HG03575 (cell line): ENCODE measurements at regions not wholly inside any gene's neighbourhood (a gene's known extent, or its start where the extent isn't known, plus 50 kb on each side); places are given as distances from the start of the nearest gene placed in this dataset.
"Not testable (repeated sequence)": the region's sequence is repeated elsewhere in the genome, so short reads cannot be mapped to it uniquely, and the experiment has no call there.

ENCODE experiments used
- ATAC-seq: cut with Tn5 transposase; IDR thresholded peaks from one replicate; pipeline ENCODE4 v1.9.1; 2021; ENCODE audit not compliant: unreplicated experiment, insufficient number of reproducible peaks, low FRiP score; ENCODE audit errors: extremely low read depth

DNA sequence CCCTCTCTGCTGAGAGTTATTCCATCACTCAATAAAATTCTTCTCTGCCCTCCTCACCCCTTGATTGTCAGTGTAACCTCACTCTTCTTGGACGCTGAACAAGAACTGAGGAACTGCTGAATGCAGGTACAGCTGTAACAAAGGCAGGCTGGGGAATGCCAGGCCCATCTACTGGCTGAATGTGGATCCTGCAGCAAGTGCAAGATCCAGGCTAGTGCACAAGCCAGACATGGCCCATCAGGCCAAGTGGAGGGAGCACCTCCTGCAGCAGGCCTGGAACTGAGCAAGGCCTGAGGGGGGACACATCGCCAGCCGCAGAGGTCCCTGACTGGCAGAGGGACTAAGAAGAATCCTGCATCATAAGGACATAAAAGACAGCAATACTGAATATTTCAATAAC is 411.8 kb upstream of the PCDH10 start:
- ATAC-seq, result no peak

DNA sequence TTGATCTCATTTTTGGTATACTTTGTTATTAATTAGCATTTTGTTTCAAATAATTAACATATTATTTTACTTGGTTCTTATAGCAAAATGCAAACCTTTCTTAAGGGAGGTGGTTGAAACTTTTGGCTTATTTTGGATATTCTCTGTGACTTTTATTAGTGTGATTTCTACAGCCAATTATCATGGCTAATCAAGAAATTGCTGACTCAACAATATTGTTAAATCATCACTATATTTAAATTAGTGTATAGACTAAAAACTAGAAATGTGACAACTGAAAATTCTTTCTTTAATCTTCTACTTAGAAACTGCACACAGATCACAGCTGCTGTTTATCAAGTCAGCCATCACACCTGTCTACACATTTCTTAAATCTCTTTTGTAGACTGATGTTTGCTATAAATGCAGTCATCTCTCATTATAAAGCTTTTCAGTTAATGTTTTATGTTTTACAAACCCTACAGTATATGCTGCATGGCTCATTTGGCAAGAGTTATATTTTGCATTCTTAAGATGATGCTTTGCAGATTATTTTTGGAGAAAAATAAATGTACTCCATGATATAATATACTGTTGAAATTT is 389.8 kb upstream of the PCDH10 start:
- no peak for ATAC-seq

- ATAC-seq, result no peak
Measured at GRCh38 chr4:132763465-132763864, 385.6 kb upstream of the PCDH10 start.

DNA sequence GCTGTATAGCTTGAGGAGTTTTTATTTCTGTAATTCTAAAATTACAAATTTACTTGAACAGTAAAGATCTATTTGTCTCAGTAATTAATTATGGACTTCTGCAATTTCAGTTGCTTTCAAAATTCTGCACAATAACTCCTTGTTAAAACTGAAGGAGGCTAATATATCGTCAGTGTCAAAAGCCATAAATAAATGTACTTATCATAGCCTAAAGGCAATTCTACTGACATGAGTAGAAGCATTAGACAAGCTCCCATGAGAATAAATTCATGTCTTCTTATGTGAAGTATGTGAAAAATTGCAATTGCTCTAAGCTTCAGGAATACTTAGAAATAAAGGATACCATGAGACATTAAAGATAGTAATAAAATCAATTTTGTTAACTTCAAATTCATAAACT is 381.2 kb upstream of the PCDH10 start:
- no peak for ATAC-seq

DNA sequence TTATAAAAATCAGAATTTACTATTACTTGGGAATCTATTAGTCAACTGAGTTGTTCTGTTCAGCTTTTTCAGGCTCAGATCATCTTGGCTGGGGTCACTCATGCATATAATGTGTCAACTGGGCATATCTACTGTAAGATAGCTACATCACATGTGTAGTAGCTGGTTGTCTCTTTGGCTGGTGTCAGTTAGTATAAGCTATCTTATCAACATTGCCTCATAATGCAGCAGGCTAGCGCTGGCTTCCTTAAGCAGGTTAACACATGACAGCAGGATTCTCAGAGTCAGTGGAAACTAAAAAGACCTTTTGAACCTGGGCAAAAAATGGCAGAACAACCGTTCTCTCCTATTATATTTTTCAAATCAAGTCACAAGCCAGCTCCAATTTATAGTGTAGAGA is 378.3 kb upstream of the PCDH10 start:
- no peak for ATAC-seq

DNA sequence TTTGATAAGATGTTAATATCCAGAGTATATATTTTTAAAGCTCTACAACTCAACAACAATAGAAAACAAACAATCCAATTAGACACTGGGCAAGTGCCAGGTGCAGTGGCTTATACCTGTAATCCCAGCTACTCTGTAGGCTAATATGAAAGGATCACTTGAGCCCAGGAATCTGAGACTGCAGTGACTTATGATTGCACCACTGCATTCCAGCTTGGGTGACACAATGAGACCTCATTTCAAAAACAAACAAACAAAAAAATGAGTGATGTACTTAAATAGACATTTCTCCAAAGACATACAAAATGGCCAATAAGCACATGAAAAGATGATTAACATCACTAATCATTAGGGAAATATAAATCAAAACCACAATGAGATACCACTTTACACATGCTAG is 356.8 kb upstream of the PCDH10 start:
- no peak for ATAC-seq

DNA sequence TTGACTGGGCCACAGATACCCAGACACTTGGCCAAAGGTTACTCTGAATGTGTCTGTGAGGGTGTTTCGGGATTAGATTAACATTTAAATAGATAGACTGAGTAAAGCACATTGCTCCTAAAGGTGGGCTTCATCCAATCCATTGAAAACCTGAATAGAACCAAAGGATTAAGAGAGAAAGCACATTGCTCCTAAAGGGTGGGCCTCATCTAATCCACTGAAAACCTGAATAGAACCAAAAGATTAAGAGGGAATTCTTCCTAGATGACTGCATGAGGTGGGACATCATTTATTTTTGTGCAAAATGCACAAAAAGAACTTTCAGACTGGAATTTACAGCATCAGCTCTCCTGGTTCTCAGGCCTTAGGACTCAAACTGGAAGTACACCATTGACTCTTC is 351.2 kb upstream of the PCDH10 start:
- no peak for ATAC-seq

DNA sequence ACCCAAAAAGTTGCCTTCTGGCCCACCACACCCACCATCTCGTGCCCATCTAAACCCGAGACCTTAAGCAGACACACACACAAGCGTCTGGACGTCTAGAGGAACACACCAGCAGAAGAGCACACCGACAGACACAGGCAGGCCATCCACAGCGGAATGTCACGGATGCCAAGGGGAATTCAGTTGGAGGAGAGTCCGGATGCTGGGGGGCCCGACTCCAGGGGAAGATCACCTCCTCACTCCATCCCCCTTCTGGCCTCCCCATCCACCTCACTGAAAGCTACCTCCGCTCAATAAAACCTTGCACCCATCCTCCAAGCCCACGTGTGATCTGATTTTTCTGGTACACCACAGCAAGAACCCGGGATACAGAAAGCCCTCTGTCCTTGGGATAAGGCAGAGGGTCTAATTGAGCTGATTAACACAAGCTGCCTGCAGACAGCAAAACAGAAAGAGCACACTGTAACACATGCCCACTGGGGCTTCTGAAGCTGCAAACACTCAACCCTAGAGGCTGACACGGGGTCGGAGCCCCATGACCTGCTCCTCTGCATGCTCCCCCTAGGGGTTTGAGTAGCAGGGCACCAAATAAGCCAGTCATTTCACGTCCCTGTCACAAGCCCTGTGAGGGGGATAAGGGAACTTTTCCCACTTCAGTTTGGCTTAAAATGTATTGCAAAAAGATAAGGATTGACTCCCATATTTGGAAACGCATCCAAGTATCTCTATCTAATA is 339.6 kb upstream of the PCDH10 start:
- no peak for ATAC-seq

- not testable (repeated sequence) for ATAC-seq
Measured at GRCh38 chr4:132813061-132813460, 336.0 kb upstream of the PCDH10 start.

- ATAC-seq, result no peak
Measured at GRCh38 chr4:132818091-132818490, 331.0 kb upstream of the PCDH10 start.

DNA sequence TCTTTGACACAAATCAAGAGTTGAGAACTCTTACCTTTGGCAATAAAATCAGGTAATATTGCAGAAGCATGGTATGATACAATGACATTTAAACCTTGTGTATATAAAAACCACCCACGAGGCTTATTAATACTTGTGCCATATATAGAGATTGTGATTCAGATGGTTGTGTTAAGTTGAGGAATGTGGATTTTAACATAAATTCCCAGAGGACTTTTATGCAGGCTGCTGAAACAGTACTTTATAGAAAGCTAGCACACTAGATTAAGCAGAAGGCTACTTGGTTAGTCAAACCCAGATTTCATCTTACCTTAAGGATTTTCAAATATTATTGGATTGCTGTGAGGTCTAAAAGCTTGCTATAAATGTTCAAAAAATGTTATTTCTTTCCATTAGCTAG is 325.7 kb upstream of the PCDH10 start:
- ATAC-seq, result no peak

GRCh38 chr4:132824761-132825160 is 324.3 kb upstream of the PCDH10 start:
- ATAC-seq, result no peak

GRCh38 chr4:132827522-132827921 is 321.6 kb upstream of the PCDH10 start:
- no peak for ATAC-seq

DNA sequence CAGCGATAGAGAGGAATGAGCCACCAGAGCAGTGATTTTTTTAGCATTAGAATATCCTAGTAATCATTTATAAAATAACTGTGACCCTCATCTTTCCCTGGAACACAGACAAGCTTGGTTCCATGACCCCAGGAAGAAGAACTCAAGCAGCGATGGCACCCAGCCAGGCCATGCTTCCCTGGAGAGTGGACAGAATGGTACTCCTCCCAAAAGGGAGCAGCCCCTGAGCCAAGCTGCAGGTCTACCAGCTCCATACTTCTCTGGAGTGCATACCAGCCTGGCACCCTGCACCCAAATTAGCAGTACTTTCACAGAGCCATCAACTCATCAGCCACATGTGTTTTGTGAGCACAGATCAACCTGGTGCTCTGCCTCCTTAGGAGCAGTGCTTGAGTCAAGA is 310.9 kb upstream of the PCDH10 start:
- no peak for ATAC-seq

- ATAC-seq, result no peak
Measured at GRCh38 chr4:132839070-132839469, 310.0 kb upstream of the PCDH10 start.

DNA sequence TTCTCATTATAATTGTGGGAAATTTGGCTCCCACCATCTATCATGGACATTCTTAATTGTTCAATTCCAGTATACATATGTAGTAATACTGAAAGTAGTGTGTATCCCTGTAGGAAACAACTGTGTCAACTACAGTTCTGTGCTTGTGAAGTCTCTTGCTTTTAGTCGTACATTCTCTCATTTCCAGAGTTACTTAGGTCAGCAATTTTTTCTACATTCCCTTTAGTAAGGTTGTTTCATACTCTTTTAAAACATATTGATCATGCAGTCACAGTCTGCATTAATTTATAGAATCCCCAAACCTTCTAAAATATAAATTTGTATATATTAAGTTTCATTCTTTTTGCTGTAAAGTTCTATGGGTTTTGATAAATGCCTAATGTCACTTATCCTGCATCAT is 289.2 kb upstream of the PCDH10 start:
- ATAC-seq, result no peak

- ATAC-seq, result no peak
Measured at GRCh38 chr4:132860976-132861375, 288.1 kb upstream of the PCDH10 start.

DNA sequence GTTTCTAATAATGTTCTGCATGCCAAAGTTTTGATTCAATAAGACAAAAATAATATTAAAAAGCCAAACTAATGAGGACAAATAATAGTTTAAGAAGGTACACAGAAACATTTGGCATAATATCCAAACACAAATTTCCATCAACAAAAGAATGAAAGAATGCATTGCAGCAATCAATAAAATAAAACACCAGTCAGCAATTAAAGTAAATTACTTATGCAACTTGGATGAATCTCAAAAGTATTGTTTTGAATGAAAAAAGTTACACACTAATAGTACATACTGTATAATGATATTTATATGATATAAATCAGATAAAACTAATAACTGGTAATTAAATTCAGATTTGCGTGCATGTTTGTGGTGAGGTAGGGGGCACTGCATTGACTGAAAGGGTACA is 285.5 kb upstream of the PCDH10 start:
- no peak for ATAC-seq

GRCh38 chr4:132865458-132865857 is 283.6 kb upstream of the PCDH10 start:
- no peak for ATAC-seq

- no peak for ATAC-seq
Measured at GRCh38 chr4:132865922-132866321, 283.2 kb upstream of the PCDH10 start.

- no peak for ATAC-seq
Measured at GRCh38 chr4:132866616-132867015, 282.5 kb upstream of the PCDH10 start.
